IPS-15b (cell line): ENCODE measurements at regions not wholly inside any gene's neighbourhood (a gene's known extent, or its start where the extent isn't known, plus 50 kb on each side); places are given as distances from the start of the nearest gene placed in this dataset.

ENCODE experiments used
- H3K27me3 ChIP-seq: one replicate; pipeline ENCODE4 v1.6.1; 2013; ENCODE audit warnings: low read length; ENCODE audit not compliant: control insufficient read depth, insufficient read depth
- H3K36me3 ChIP-seq: one replicate; pipeline ENCODE4 v1.6.1; 2013; ENCODE audit warnings: low read length; ENCODE audit not compliant: control insufficient read depth, insufficient read depth
- H3K4me1 ChIP-seq: one replicate; pipeline ENCODE4 v1.6.1; 2013; ENCODE audit warnings: mild to moderate bottlenecking, low read length; ENCODE audit not compliant: control insufficient read depth, insufficient read depth
- H3K4me3 ChIP-seq: one replicate; pipeline ENCODE4 v1.5.1; 2013; ENCODE audit warnings: low read depth, low read length
- H3K9ac ChIP-seq: one replicate; pipeline ENCODE4 v1.6.1; 2013; ENCODE audit warnings: low read depth, mild to moderate bottlenecking, low read length
- H3K9me3 ChIP-seq: one replicate; pipeline ENCODE4 v1.6.1; 2013; ENCODE audit warnings: mild to moderate bottlenecking, low read length; ENCODE audit not compliant: control insufficient read depth, insufficient read depth

DNA sequence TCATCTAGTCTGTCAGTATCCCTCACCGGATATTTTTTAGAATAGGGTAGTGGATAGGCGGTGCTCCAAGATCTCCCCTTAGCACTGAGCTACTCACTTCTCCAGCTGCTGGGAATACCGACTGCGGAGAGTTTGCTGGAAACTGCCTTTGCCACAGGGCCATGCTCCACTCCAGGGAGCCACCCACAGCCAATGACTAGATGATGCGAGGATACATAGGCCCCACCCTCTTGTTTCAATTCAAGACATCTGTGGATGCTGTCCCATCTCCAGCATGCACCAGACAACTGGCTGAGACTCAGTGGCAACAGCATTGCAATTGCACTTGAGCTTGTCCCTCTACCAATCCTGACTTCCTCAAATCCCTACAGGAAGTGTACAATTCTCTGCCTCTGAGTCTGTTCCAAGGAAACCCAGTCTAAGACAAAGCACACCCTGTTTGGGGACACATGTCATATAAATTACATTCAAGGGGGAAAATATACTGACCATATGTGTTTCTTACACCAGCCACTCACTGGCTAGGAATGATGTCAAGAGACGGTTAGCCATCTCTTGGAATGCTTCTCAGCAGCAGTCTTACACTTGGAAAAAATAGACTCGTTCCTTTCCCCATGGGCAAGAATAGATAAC, 312.6 kb upstream of the KIF2A start:
- Histone ChIP-seq H3K27me3 (no peaks in the 10 kb centered on the region), H3K36me3 (no peaks in the 10 kb centered on the region), H3K9me3 (no peaks in the 10 kb centered on the region), H3K4me3 (no peak overlapping the region), H3K9ac (no peak overlapping the region), H3K4me1 (no peaks in the 10 kb centered on the region)

DNA sequence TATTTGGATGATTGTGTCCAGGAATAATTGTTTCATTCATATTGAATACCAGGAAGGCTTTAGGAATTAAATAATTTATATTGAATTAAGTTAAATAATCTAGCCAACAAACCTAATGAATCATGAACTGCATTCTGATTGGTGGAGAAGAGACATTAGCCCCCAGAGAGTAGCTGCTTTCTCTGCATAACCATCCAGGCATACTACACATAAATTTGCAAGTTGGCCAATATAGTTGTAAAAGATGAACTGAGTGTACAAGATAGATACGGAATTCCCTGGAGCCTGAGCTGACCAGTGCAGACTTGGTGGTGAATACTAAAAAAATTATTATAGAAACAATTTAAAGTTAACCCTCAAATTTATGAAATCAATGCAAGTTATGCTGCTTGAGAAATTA, 311.8 kb upstream of the KIF2A start:
- Histone ChIP-seq H3K4me3 (no peak overlapping the region), H3K9ac (no peak overlapping the region), H3K36me3 (no peaks in the 10 kb centered on the region), H3K27me3 (no peaks in the 10 kb centered on the region), H3K9me3 (no peaks in the 10 kb centered on the region), H3K4me1 (no peaks in the 10 kb centered on the region)

DNA sequence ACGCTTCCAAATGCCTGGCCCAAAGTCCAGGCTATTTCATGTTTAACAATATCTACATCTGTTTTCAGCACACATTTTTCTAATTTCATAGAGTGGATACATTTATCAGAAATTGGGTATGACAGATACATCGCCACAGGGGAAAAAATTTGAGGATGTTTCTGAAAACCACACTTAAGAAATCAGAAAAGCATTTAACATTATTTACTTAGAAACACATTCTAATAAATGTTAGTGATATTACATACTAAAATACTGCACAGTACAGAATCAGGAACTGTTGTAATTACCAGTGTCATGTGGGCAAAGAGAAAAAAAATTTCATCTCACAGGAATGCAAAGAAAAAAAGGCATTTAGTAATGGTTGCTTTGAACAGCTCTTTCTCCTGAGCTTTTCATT, 310.5 kb upstream of the KIF2A start:
- no peak overlapping the region for H3K9ac ChIP-seq
- no peaks in the 10 kb centered on the region for H3K4me1 ChIP-seq
- H3K9me3 ChIP-seq = no peaks in the 10 kb centered on the region
- no peaks in the 10 kb centered on the region for H3K36me3 ChIP-seq
- no peak overlapping the region for H3K4me3 ChIP-seq
- H3K27me3 ChIP-seq = no peaks in the 10 kb centered on the region

GRCh38 chr5:61999371-61999770, 306.6 kb upstream of the KIF2A start:
- Histone ChIP-seq H3K9ac (no peak overlapping the region), H3K36me3 (no peaks in the 10 kb centered on the region), H3K27me3 (no peaks in the 10 kb centered on the region), H3K4me1 (no peaks in the 10 kb centered on the region), H3K4me3 (no peak overlapping the region), H3K9me3 (no peaks in the 10 kb centered on the region)

DNA sequence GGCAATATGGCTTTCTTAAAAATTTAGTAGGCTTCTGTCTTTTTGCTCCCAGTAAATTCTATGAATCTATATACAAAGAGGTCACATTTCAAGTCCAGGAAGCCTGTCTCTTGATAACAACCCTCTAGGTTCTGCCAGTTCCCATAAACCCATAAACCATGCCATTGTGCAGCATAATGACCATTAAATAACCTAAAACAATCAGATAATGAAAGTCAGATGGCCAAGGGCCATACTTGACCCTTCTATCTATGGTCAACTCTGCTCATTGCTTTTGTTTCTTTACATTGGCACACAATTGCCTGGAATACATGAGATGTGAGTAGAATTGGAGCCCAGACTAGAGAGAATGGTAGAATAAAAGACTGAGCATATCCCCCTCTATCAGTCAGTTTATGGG, 305.4 kb upstream of the KIF2A start:
- no peaks in the 10 kb centered on the region for H3K36me3 ChIP-seq
- no peaks in the 10 kb centered on the region for H3K9me3 ChIP-seq
- no peak overlapping the region for H3K9ac ChIP-seq
- no peak overlapping the region for H3K4me3 ChIP-seq
- no peaks in the 10 kb centered on the region for H3K4me1 ChIP-seq
- no peaks in the 10 kb centered on the region for H3K27me3 ChIP-seq

GRCh38 chr5:62001640-62002039, 304.4 kb upstream of the KIF2A start:
- Histone ChIP-seq H3K4me3 (no peak overlapping the region), H3K9me3 (no peaks in the 10 kb centered on the region), H3K9ac (no peak overlapping the region), H3K36me3 (no peaks in the 10 kb centered on the region), H3K27me3 (no peaks in the 10 kb centered on the region), H3K4me1 (no peaks in the 10 kb centered on the region)

DNA sequence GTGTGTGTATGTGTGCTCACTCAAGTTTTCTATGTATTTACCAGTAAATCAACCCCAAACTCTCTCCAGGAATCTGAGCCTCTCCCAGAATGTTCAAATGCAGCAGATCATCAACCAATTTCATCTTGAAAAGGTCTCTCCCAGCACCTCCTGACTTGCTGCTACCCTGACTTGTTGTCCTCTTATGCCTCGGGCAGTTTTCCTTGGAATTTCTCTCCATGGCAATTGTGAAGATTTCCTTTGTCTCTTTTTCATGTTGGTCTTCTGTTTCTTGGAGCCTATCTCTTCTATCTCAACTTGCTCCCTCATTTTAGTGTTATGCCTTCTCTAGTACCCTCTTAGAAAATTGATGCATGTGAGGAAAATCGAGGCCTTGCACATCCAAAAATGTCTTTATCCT, 303.6 kb upstream of the KIF2A start:
- H3K9ac ChIP-seq = no peak overlapping the region
- no peaks in the 10 kb centered on the region for H3K9me3 ChIP-seq
- no peak overlapping the region for H3K4me3 ChIP-seq
- H3K27me3 ChIP-seq = no peaks in the 10 kb centered on the region
- H3K36me3 ChIP-seq = no peaks in the 10 kb centered on the region
- H3K4me1 ChIP-seq = no peaks in the 10 kb centered on the region

- no peaks in the 10 kb centered on the region for H3K4me1 ChIP-seq
- H3K4me3 ChIP-seq = no peak overlapping the region
- H3K9me3 ChIP-seq = no peaks in the 10 kb centered on the region
- no peak overlapping the region for H3K9ac ChIP-seq
- no peaks in the 10 kb centered on the region for H3K36me3 ChIP-seq
- H3K27me3 ChIP-seq = no peaks in the 10 kb centered on the region
These were observed 300.5 kb upstream of the KIF2A start for GRCh38 chr5:62005551-62005950.

DNA sequence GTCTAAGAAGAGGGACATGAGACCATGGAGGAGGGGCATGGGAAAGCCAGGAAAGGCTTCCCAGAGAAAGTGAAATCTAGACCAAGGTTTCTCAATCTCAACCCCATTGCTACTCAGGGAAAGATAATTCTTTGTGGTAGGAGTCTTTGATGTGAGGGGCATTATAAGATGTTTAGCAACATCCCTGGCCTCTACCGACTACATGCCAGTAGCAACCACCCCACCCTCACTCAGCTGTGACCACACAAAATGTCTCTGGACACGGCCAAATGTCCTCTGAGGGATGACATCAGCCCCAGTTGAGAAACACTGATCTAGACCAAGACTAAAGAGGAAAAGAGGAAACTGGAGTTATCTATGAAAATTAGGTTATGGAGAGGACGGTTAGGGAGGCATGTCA, 298.5 kb upstream of the KIF2A start:
- no peak overlapping the region for H3K9ac ChIP-seq
- no peaks in the 10 kb centered on the region for H3K36me3 ChIP-seq
- H3K4me3 ChIP-seq = no peak overlapping the region
- H3K4me1 ChIP-seq = no peaks in the 10 kb centered on the region
- no peaks in the 10 kb centered on the region for H3K9me3 ChIP-seq
- no peaks in the 10 kb centered on the region for H3K27me3 ChIP-seq

DNA sequence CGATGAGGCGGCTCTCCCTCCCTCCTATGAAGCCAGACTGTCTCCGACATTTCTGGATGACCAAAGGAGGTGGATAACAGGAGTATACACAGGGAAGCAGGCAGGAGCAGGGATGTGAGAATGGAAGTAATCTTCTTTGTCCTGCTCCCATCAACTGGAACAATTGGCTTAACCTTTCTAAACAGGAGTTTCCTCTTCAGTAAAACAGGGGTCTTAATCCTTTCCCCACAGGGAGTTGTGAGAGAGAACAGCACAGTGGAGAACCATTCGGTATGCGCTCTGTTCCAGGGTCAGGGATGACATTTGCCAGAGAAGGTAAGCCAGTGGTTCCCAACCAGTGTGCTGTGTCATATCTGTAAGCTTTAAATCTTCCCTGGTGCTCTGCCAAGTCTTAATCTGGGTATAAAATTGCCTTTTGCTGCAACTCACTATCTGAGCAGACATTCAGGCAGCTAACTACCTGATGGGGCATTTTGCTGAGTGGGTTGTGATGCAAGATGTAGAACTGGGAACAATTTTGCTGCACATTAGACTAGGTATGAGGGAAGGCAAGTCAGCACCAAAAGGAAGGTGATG, 294.8 kb upstream of the KIF2A start:
- peaks cover 3% of the 10 kb centered on the region for H3K4me1 ChIP-seq
- no peak overlapping the region for H3K4me3 ChIP-seq
- no peaks in the 10 kb centered on the region for H3K9me3 ChIP-seq
- H3K9ac ChIP-seq = no peak overlapping the region
- H3K36me3 ChIP-seq = no peaks in the 10 kb centered on the region
- no peaks in the 10 kb centered on the region for H3K27me3 ChIP-seq

GRCh38 chr5:62017092-62017491, 288.9 kb upstream of the KIF2A start:
- peaks cover 3% of the 10 kb centered on the region for H3K4me1 ChIP-seq

DNA sequence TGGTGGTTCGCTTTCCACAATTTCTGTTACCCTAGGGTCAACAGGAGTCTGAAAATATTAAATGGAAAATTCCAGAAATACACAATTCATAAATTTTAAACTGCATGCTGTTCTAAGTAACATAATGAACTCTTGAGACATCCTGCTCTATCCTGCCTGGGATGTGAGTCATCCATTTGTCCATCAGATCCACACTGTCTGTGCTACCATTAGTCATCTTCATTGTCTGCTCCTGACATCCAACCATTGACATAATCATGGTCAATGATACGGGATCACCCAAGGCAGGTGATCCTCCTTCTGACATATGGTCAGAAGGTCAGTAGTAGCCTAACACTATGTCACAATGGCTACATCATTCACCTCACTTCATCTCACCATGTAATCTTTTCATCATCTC, 276.7 kb upstream of the KIF2A start:
- H3K9me3 ChIP-seq = no peaks in the 10 kb centered on the region
- H3K36me3 ChIP-seq = no peaks in the 10 kb centered on the region
- H3K4me3 ChIP-seq = no peak overlapping the region
- H3K9ac ChIP-seq = no peak overlapping the region
- H3K4me1 ChIP-seq = no peaks in the 10 kb centered on the region
- H3K27me3 ChIP-seq = no peaks in the 10 kb centered on the region

More at GRCh38 chr5:62017092-62017491, 288.9 kb upstream of the KIF2A start:
- Histone ChIP-seq H3K9ac (no peak overlapping the region), H3K36me3 (no peaks in the 10 kb centered on the region), H3K9me3 (no peaks in the 10 kb centered on the region), H3K4me3 (no peak overlapping the region), H3K27me3 (no peaks in the 10 kb centered on the region)
